HCT116 (cell line): ENCODE measurements at regions not wholly inside any gene's neighbourhood (a gene's known extent, or its start where the extent isn't known, plus 50 kb on each side); places are given as distances from the start of the nearest gene placed in this dataset.

Experiments
- ATAC-seq: fragments of 200-7000 bp; cut with Tn5 transposase; 2 replicates; pipeline ENCODE4 v1.9.1; 2020; ENCODE audit warnings: mild to moderate bottlenecking, moderate library complexity
- BruUV-seq: library from RNA; stranded (reverse); fragments of 400-500 nt; replicated peaks from 2 replicates; lab custom pipeline; 2021; lab: Mats Ljungman, UMichigan
- CTCF ChIA-PET: fragments of 300-600 bp; sonication (Branson Sonifier 250); formaldehyde crosslinking; loops from one replicate; lab custom pipeline; 2021; ENCODE audit warnings: antibody characterized with exemption; lab: Charles Lee
- POLR2A ChIA-PET: fragments of 300-600, 350-600 bp; sonication (Branson Sonifier 250); formaldehyde crosslinking; loops from one replicate; lab custom pipeline; 2021; ENCODE audit warnings: antibody characterized with exemption; lab: Charles Lee
- RAD21 ChIA-PET, 2 experiments: fragments of 300-600 bp; sonication (Branson Sonifier 250); formaldehyde crosslinking; loops; one replicate each; lab custom pipeline; 2023; ENCODE audit warnings: low total read pairs in 2 of 2; ENCODE audit not compliant: uncharacterized antibody in 2 of 2, unreplicated experiment in 2 of 2, low non-redundant PET in 1 of 2; lab: Charles Lee
- DNase-seq: peaks from one replicate; pipeline ENCODE4 v3.0.0-alpha.2; 2010; ENCODE audit warnings: low read depth, low spot score
- H2AFZ ChIP-seq: fragments of 200-600 bp; shearing (Covaris generic), sonication (generic); 2 replicates; pipeline ENCODE4 v1.6.1; 2017; ENCODE audit warnings: low read depth, mixed run types, mixed read lengths, antibody characterized with exemption, low read length; ENCODE audit not compliant: poor library complexity, severe bottlenecking
- H3K27ac ChIP-seq: 2 replicates; pipeline ENCODE4 v1.5.1; 2012; ENCODE audit warnings: low read depth, low read length
- H3K27me3 ChIP-seq: fragments of 200-600 bp; sonication (generic); 2 replicates; pipeline ENCODE4 v1.6.1; 2016; ENCODE audit warnings: mixed run types, low read length, mixed read lengths; ENCODE audit not compliant: insufficient read depth
- H3K36me3 ChIP-seq, 2 experiments: fragments of 200-500 bp in 1 of 2; fragments of 200-600 bp in 1 of 2; sonication (Bioruptor generic) in 1 of 2; sonication (generic) in 1 of 2; 2 replicates each; pipeline versions ENCODE4 v1.5.1 to v1.6.1; 2014 to 2016; ENCODE audit warnings: low read length in 2 of 2, inconsistent platforms in 1 of 2, mixed read lengths in 1 of 2, mixed run types in 1 of 2; ENCODE audit not compliant: insufficient read depth in 2 of 2, control insufficient read depth in 1 of 2
- H3K4me1 ChIP-seq, 2 experiments: fragments of 200-600 bp in 1 of 2; sonication (generic) in 1 of 2; 2 replicates each; pipeline versions ENCODE4 v1.5.1 to v1.6.1; 2012 to 2017; ENCODE audit warnings: low read length in 2 of 2, inconsistent platforms in 1 of 2, mild to moderate bottlenecking in 1 of 2, mixed read lengths in 1 of 2, mixed run types in 1 of 2, moderate library complexity in 1 of 2; ENCODE audit not compliant: insufficient read depth in 2 of 2, control insufficient read depth in 1 of 2
- H3K4me2 ChIP-seq: fragments of 200-600 bp; sonication (generic); 2 replicates; pipeline ENCODE4 v1.6.1; 2017; ENCODE audit warnings: mixed run types, low read length, mixed read lengths
- H3K4me3 ChIP-seq, 2 experiments: fragments of 200-600 bp in 1 of 2; sonication (generic) in 1 of 2; replicated peaks in 1 of 2; 2 replicates each; pipeline ENCODE4 v1.5.1; 2011 to 2016; ENCODE audit warnings: low read length in 2 of 2, control low read depth in 1 of 2, low read depth in 1 of 2, mild to moderate bottlenecking in 1 of 2, mixed read lengths in 1 of 2, mixed run types in 1 of 2
- H3K79me2 ChIP-seq: fragments of 200-600 bp; sonication (generic); 2 replicates; pipeline ENCODE4 v1.6.1; 2017; ENCODE audit warnings: mild to moderate bottlenecking, mixed run types, low read length, moderate library complexity, mixed read lengths; ENCODE audit not compliant: insufficient read depth
- H3K9ac ChIP-seq: fragments of 200-600 bp; sonication (generic); 2 replicates; pipeline ENCODE4 v1.6.1; 2016; ENCODE audit warnings: low read length, mixed read lengths
- H3K9me2 ChIP-seq: fragments of 200-600 bp; sonication (generic), shearing (Covaris generic); 2 replicates; pipeline ENCODE4 v1.6.1; 2017; ENCODE audit warnings: mixed run types, mild to moderate bottlenecking, moderate library complexity; ENCODE audit not compliant: insufficient read depth
- H3K9me3 ChIP-seq, 2 experiments: fragments of 200-500 bp in 1 of 2; fragments of 200-600 bp in 1 of 2; sonication (Bioruptor generic) in 1 of 2; sonication (generic) in 1 of 2; 2 replicates each; pipeline ENCODE4 v1.6.1; 2014 to 2017; ENCODE audit warnings: low read length in 2 of 2, mixed read lengths in 2 of 2, inconsistent platforms in 1 of 2, low read depth in 1 of 2, mild to moderate bottlenecking in 1 of 2, mixed run types in 1 of 2, moderate library complexity in 1 of 2; ENCODE audit not compliant: control insufficient read depth in 1 of 2, insufficient read depth in 1 of 2
- H4K20me1 ChIP-seq: fragments of 200-600 bp; sonication (generic), shearing (Covaris generic); 2 replicates; pipeline ENCODE4 v1.6.1; 2017; ENCODE audit warnings: mixed run types, mild to moderate bottlenecking, moderate library complexity; ENCODE audit not compliant: insufficient read depth
- ATF3 ChIP-seq: IDR thresholded peaks from 2 replicates; pipeline ENCODE4 v1.6.1; 2012
- CBX3 ChIP-seq: IDR thresholded peaks from 2 replicates; pipeline ENCODE4 v1.6.1; 2012; ENCODE audit warnings: low read depth
- CEBPB ChIP-seq: IDR thresholded peaks from 2 replicates; pipeline ENCODE4 v1.6.1; 2012; ENCODE audit warnings: low read depth
- CTCF ChIP-seq, 3 experiments: fragments of 200-600 bp in 1 of 3; sonication (generic) in 1 of 3; IDR thresholded peaks in 2 of 3; conservative IDR thresholded peaks in 1 of 3; 2 replicates each; pipeline ENCODE4 v1.5.1; 2012 to 2017; ENCODE audit warnings: low read depth in 2 of 3, low read length in 2 of 3, antibody characterized with exemption in 1 of 3, borderline replicate concordance in 1 of 3, control low read depth in 1 of 3, mild to moderate bottlenecking in 1 of 3, mixed read lengths in 1 of 3, mixed run types in 1 of 3, moderate library complexity in 1 of 3; ENCODE audit not compliant: insufficient read depth in 1 of 3
- EGR1 ChIP-seq: IDR thresholded peaks from 2 replicates; pipeline ENCODE4 v1.6.1; 2012; ENCODE audit warnings: low read depth
- ELF1 ChIP-seq: IDR thresholded peaks from 2 replicates; pipeline ENCODE4 v1.6.1; 2012; ENCODE audit warnings: low read depth, borderline replicate concordance
- EZH2 ChIP-seq: fragments of 200-600 bp; sonication (generic); IDR thresholded peaks from 2 replicates; pipeline ENCODE4 v1.6.1; 2017; ENCODE audit warnings: antibody characterized with exemption, mixed run types
- EZH2phosphoT487 ChIP-seq: fragments of 200-600 bp; IDR thresholded peaks from 2 replicates; pipeline ENCODE4 v1.6.1; 2018; ENCODE audit warnings: antibody characterized with exemption, borderline replicate concordance
- FOSL1 ChIP-seq: IDR thresholded peaks from 2 replicates; pipeline ENCODE4 v1.6.1; 2012; ENCODE audit warnings: low read depth
- MAX ChIP-seq: IDR thresholded peaks from 2 replicates; pipeline ENCODE4 v1.6.1; 2012
- POLR2A ChIP-seq: IDR thresholded peaks from 2 replicates; pipeline ENCODE4 v1.7.0; 2011; ENCODE audit warnings: borderline replicate concordance; ENCODE audit not compliant: insufficient read depth, insufficient read length; ENCODE audit errors: extremely low read depth
- POLR2AphosphoS5 ChIP-seq: IDR thresholded peaks from 2 replicates; pipeline ENCODE4 v1.6.1; 2011; ENCODE audit warnings: mild to moderate bottlenecking, low read depth, low read length, moderate library complexity
- RAD21 ChIP-seq: IDR thresholded peaks from 2 replicates; pipeline ENCODE4 v1.6.1; 2012; ENCODE audit warnings: low read depth, mild to moderate bottlenecking
- REST ChIP-seq: IDR thresholded peaks from 2 replicates; pipeline ENCODE4 v1.6.1; 2012; ENCODE audit warnings: low read depth
- SIN3A ChIP-seq: IDR thresholded peaks from 2 replicates; pipeline ENCODE4 v1.6.1; 2012; ENCODE audit warnings: low read depth
- SP1 ChIP-seq: IDR thresholded peaks from 2 replicates; pipeline ENCODE4 v1.6.1; 2012; ENCODE audit warnings: low read depth
- TCF7L2 ChIP-seq: IDR thresholded peaks from 2 replicates; pipeline ENCODE4 v1.7.0; 2011; ENCODE audit warnings: borderline replicate concordance, inconsistent platforms; ENCODE audit not compliant: insufficient read depth, insufficient read length; ENCODE audit errors: extremely low read depth
- YY1 ChIP-seq: IDR thresholded peaks from 2 replicates; pipeline ENCODE4 v1.6.1; 2011; ENCODE audit warnings: low read length, low read depth, moderate library complexity, mild to moderate bottlenecking; ENCODE audit not compliant: insufficient replicate concordance; ENCODE audit errors: extremely low read depth
- ZFX ChIP-seq: fragments of 450-650 bp; IDR thresholded peaks from 2 replicates; pipeline ENCODE4 v1.6.1; 2017
- ZNF274 ChIP-seq: fragments of 200-500 bp; sonication (Bioruptor generic); IDR thresholded peaks from 2 replicates; pipeline ENCODE4 v1.6.1; 2014; ENCODE audit warnings: mild to moderate bottlenecking, low read depth, low read length, inconsistent platforms
- intact Hi-C: fragments of 100-400 bp; cut with micrococcal nuclease; formaldehyde crosslinking; loops from 2 replicates; pipeline ENCODE4 v1.10.0; 2022

GRCh38 chr7:19508821-19509220, 200.0 kb downstream of the POLR1F start:
- H3K27me3 ChIP-seq = no peaks in the 10 kb centered on the region
- ATAC-seq (no peak), DNase-seq (no peak)
- H3K4me3 ChIP-seq = no peak overlapping the region
- H3K27ac ChIP-seq = no peak overlapping the region
- BruUV-seq = no TSS peak
- ChIA-PET CTCF (no interaction called here), POLR2A (no interaction called here), RAD21 (no interaction called here)
- H3K9ac ChIP-seq = no peak overlapping the region
- no peaks in the 10 kb centered on the region for H3K79me2 ChIP-seq
- H3K36me3 ChIP-seq = no peaks in the 10 kb centered on the region
- no peak overlapping the region for H2AFZ ChIP-seq
- no peaks in the 10 kb centered on the region for H4K20me1 ChIP-seq
- intact Hi-C loops = no loop called here
- no peak overlapping the region for H3K4me2 ChIP-seq
- no peaks in the 10 kb centered on the region for H3K9me2 ChIP-seq
- no peaks in the 10 kb centered on the region for H3K9me3 ChIP-seq
- peaks cover 3 to 12% of the 10 kb centered on the region in 2 experiments; a peak in 2 of 4 replicates for H3K4me1 ChIP-seq
- TF ChIP-seq SIN3A = no peak
- TF ChIP-seq FOSL1 = no peak
- TF ChIP-seq CTCF (IDR thresholded peaks at IDR 0.05 in 2 of 3, conservative IDR thresholded peaks at IDR 0.05 in 1 of 3; ENCODE audit: borderline replicate concordance in 1 of 3, insufficient read depth in 1 of 3, low read depth in 2 of 3, low read length in 2 of 3) = no peak
- no peak for TF ChIP-seq EGR1
- TF ChIP-seq RAD21 = no peak
- no peak for TF ChIP-seq SP1
- TF ChIP-seq ELF1 = no peak
- TF ChIP-seq EZH2 = no peak
- TF ChIP-seq CEBPB = no peak
- TF ChIP-seq POLR2AphosphoS5 = no peak
- TF ChIP-seq POLR2A = no peak
- TF ChIP-seq ATF3 = no peak
- no peak for TF ChIP-seq ZFX
- no peak for TF ChIP-seq ZNF274
- no peak for TF ChIP-seq REST
- TF ChIP-seq TCF7L2 = no peak
- no peak for TF ChIP-seq YY1
- TF ChIP-seq EZH2phosphoT487 = no peak
- TF ChIP-seq CBX3 = no peak
- no peak for TF ChIP-seq MAX
